GM19239 (cell line): ENCODE measurements at regions not wholly inside any gene's neighbourhood (a gene's known extent, or its start where the extent isn't known, plus 50 kb on each side); places are given as distances from the start of the nearest gene placed in this dataset.
"Not testable (repeated sequence)": the region's sequence is repeated elsewhere in the genome, so short reads cannot be mapped to it uniquely, and the experiment has no call there.

ENCODE experiments used
- DNase-seq: peaks from one replicate; pipeline ENCODE4 v3.0.0; 2011; ENCODE audit warnings: low spot score; ENCODE audit not compliant: insufficient read length
- FAIRE-seq: peaks from 2 replicates; lab custom pipeline; 2011; peaks lifted over from hg19 to GRCh38; lab: Jason Lieb, UNC

DNA sequence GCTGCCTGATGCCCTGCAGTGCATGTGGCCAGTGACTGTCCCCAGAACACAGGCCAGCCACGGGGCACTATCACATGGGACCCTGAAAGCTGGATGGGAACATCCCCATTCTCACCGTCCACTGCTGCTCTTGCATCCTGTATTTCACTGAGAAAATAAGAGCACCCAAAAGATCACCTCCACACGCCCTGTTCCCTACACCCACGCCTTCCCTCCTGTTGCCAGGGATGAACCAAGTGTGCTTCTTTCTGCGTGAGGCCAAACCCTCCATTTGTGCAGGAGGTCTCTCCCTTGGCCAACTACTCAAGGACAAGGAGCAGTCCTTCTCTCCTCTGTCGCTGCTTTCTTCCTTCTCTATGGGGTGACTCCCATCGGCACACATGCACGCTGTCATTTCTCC lies 118.3 kb downstream of the LRRC37A3 start:
- not testable (repeated sequence) for FAIRE-seq, DNase-seq

DNA sequence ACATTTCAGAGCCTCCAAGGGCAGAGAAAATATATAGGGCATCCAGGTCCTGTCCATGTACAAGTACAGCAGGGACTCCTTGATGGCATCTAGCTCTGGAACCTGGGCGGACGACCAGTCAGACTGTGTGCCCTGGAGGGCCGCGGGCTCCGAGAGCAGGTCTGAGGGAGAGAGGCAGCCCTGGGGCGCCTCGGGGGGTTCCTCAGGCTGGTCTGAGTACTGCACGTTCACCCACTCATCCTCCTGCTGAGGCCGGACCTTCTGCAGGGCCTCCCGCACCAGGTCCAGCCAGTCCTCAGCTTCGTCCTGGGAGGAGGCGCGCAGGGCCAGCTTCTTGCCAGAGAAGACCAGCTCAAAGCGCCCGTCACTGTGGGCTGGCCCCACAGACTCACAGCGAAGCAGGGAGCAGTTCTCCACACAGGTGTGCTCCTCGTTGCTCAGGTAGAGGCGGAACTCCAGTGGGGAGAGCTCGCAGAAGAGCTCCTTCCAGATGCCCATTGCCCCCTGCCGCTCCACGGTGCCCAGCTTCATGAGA lies 118.8 kb downstream of the LRRC37A3 start:
- not testable (repeated sequence) for FAIRE-seq, DNase-seq

DNA sequence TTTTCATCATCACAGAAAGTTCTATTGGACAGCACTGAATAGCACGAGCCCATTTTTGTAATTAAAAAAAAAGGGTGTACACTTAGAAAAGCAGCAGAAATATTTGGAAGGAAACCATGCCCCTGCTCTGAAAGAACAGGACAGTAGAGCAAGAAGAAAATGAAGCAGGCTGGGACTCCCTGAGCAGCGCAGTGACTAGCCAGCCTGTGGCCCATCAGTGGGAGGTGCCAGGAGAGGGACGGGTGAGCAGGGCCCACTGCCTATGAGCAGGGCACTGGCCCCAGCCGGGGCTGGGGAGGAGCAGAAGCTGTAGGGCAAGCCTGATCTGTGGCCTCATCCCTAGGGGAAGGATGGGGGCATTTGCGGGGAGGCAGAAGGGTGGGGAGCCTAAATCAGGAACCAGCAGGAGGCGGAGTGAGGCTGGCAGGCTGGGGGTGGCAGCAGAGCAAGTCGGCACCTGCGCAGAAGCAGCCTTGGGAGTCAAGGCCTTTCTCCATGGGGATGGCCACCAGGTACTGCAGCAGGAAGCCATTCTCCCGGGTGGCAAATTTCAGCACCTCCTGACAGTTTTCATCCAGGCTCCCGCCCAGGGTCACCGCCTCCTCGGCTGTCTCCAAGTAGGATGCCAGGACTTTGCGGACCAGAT lies 119.6 kb downstream of the LRRC37A3 start:
- DNase-seq, FAIRE-seq: not testable (repeated sequence)

DNA sequence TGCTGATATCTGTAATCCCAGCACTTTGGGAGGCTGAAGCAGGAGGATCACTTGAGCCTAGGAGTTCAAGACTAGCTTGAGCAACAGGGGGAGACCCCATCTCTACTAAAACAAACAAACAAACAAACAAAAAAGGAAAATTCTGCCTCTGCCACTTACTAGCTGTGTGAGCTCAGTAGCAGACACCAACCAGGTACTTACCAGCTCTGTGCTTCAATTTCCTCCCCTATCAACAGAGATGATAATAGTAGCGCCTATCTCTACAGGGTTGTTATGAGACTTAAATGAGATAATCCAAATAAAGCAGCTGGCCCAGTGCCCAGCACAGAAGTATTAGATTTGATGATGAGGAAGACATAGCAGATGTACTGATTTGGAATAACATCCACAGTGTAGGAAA lies 120.3 kb downstream of the LRRC37A3 start:
- DNase-seq, FAIRE-seq: not testable (repeated sequence)

DNA sequence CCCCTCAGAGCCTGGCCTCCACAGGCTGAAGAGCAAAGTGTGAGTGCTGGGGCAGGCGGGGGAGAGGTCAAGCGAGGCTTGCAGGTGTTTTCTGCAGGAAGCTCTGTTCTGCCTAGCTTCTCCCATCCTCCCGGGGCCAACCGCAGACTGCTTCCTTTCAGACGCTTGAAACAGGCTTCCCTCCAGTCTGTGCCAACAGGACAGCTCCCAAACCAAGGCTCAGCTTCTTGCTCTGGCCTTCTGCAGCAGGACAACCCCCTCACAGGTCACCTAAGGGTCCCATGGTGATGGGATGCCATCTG lies 120.8 kb downstream of the LRRC37A3 start:
- DNase-seq, FAIRE-seq: not testable (repeated sequence)

DNA sequence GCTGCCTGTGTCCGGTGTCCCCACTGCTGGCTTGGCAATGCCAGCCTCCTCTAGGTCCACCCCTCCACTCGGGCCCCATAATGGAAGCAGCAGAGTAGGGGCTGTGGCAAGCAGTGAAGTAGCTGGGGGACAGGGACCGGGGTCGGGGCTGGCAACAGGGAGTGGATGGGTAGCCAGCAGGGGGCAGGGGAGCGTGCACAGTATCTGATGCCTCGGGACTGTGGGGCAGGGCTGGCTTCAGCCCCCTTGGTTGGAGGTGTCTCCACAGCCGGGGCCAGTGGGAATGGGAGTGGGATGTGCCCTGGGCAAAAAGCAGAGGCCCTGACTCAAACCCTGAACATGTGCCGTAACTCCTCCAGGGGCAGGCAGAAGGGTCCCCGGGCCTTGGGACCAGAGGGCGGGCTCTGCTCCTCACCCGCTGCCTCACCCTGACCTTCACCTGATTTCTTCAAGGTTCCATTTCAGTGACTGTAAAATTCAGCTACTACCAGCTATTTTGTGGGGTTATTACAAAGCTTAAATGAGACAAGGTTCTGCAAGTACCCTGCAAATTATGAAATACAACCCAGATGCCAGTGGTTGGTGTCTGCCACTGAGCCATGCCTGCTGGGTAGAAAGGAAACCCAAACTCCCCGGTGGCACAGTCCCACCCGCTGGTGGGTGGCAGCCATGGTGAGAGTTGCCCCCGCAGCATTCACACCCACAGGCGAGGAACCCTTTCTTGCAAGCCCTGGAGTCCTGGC lies 121.4 kb downstream of the LRRC37A3 start:
- not testable (repeated sequence) for DNase-seq, FAIRE-seq

DNA sequence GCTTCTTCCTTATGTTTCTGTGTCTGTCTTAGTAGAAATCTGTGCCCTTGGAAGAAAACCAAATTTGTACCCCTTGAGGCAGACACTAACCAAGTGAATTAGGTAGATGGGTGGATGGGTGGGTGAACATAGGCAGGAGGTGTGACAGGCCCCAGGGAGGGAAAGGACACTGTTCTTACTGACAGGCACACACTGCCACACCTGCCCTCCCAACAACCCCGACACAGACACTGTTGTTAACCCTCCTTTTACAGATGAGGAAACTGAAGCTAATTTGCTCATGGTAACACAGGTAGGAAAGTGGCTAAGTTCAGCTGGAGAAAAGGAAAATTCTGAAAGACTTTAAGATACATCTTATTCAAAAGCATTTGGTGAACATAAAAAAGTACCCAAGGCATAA lies 123.9 kb downstream of the LRRC37A3 start:
- not testable (repeated sequence) for DNase-seq, FAIRE-seq

DNA sequence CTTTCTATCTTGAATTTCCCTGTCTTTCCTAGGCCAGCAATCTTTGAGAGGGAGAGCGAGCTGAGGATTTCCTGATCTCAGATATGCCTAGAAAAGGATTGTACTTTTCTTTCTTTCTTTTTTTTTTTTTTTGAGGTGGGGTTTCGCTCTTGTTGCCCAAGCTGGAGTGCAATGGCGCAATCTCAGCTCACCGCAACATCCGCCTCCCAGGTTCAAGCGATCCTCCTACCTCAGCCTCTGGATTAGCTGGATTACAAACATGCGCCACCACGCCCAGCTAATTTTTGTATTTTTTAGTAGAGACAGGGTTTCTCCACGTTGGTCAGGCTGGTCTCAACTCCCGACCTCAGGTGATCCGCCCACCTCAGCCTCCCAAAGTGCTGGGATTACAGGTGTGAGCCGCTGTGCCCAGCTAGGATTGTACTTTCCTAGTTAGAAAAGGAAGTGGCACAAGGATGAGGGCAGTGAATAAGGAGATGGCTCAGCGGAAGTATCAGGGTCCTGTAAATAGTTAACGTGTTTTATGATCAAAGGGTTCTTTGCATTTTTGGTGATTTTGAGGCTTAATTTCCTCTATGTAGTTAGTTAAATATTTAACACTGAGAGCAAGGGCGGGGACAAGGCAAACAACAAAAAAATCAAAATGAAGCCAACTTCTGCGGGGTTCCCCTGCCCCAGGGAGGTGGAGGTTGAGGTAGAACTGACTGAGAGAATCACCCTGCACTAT lies 124.6 kb downstream of the LRRC37A3 start:
- FAIRE-seq: not testable (repeated sequence)

DNA sequence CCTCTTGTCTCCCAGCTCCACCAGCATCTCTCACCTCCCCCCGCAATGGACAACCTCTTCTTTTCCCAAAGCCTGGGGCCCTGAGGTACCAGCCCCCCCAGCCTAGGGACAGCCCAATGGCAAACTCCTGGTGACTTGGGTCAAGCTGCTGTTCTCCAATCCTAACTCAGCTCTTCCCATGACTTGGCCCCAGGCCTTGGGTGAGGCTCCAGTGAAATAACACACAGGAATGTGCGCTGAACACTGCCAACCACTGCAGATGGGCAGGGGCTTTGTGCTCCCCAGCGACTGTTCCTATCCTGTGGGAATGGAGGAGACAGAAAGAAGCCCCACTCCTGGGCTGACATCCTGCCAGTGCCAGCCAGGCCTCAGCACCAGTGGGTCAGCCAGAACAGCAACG lies 125.2 kb downstream of the LRRC37A3 start:
- FAIRE-seq: not testable (repeated sequence)

More for the DNA sequence above, 124.6 kb downstream of the LRRC37A3 start:
- not testable (repeated sequence) for DNase-seq

DNA sequence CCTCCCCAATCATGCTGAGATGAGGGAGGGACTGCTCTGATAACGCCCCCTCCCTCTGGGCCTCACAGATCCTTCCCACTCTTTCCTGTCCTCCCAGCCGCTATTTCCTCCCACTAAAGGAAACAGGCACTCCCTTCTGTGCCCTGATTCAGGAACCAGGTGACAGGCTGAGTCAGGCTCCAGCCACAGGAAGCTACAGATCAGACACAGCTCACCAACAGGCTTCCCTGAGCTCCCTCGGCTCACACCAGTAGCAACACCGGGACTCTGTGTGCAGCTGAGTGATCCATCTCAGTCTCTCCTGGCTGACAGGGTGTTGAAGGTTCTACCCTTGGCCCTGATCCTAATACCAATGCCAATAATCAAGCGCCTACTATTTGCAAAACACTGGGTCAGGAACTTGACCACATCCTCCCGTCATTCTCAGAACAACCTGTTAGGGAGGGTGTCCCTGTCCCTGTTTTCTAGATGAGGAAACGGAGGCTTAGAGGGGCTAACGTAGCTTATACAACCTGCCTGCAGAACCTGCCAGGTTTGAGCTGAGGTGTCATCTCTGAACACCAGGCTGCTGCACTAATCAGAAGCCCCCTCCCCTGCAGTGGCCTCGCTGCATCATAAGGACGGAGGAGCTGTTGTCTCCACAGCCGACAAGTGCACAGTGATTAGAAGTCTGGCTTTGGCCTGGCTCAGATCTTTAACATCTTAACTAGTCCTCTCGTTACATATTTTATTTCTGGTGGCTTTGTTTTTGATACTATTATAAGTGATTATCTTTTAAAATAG lies 126.3 kb downstream of the LRRC37A3 start:
- not testable (repeated sequence) for DNase-seq, FAIRE-seq

More for the DNA sequence above, 125.2 kb downstream of the LRRC37A3 start:
- DNase-seq: not testable (repeated sequence)

DNA sequence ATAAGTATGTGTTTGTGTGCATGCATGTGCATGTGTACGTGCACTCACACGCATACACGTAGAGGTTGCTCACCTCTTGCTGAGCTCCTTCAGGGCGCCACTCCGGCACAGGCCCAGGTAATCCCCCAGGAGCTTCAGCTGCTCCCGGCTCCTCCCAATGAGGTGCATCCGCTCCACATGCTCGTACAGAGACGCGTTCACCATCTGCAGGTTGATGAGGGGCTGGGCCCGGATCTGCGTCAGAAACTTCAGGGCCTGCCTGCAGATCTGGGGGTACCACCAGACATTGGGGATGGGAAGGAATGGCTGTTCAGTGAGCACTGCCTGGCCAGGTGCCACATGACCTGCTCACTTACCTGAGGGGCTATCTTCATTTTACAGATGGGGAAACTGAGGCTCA lies 127.0 kb downstream of the LRRC37A3 start:
- not testable (repeated sequence) for DNase-seq, FAIRE-seq

DNA sequence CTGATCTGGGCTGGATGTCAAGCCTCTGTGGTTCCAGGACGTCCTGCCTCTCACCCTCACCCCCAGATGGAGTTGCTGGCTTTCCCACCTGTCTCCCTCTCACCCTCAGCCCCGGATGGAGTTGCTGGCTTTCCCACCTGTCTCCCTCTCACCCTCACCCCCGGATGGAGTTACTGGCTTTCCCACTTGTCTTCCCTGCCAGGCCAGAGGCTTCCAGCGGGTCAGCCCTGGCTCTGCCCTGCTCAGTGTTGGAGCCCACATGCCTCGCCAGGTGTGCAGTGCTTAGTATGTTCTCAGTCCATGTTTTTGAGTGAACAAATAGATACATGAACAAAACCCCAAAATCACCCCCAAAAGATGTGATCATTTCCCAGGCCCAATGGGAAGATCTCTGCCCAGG lies 127.6 kb downstream of the LRRC37A3 start:
- not testable (repeated sequence) for FAIRE-seq, DNase-seq

DNA sequence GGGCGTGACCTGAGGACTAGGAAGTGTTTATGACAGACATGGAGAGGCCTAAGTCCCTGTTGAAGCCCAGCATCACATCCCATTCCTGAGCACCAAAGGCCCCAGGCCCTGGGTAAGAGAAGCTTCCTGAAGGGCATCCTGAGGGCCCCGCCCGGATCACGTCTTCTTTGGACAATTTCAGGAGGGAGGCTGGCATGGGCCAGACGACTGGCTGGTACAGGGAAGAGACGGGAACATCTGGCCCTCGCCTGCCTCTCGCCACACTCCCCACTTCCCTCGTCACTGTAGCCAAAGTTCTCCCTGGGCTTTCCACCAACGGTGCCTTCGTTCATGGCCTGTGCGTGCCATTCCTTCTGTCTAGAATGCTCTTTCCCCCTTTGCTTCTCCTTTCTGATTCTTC lies 128.1 kb downstream of the LRRC37A3 start:
- DNase-seq, FAIRE-seq: not testable (repeated sequence)

DNA sequence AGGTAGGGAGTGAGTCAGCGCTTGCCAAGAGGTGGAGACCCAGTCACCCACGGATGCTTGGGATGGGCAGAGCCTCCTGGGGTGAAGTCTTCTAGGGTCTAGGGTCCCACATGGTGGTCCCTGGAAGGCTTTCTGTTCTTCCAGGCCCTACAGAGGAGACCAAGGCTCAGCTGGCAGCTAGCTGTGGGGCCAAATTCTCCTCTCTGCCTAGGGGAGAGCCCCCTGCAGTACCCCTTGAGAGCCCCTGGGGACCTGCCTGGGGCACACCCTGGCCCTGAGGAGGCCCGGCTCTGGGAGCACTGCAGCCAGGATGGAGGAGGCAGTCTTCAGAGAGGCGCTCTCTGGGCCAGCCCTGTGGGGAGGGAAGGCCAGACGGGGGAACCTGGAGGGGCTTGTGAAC lies 128.6 kb upstream of the SMURF2 start:
- not testable (repeated sequence) for DNase-seq, FAIRE-seq

DNA sequence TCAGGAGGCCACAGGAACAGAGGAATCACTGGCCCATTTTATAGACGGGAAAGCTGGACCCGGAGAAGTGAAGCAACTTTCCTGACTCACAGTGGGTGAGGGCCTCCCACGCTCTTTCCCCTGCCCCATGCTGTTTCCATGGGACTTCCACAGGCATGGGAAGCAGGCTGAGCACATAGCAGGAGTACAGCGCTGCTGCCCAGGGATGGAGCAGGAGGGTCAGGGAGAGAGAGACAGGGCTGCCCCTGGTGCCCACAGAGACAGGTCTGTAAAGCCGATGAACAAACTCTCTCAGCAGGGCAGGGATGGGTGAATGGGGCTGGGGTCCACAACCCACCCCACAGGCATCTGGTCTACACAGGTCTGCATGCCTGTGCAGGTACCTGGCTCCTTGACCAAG lies 128.1 kb upstream of the SMURF2 start:
- not testable (repeated sequence) for FAIRE-seq

DNA sequence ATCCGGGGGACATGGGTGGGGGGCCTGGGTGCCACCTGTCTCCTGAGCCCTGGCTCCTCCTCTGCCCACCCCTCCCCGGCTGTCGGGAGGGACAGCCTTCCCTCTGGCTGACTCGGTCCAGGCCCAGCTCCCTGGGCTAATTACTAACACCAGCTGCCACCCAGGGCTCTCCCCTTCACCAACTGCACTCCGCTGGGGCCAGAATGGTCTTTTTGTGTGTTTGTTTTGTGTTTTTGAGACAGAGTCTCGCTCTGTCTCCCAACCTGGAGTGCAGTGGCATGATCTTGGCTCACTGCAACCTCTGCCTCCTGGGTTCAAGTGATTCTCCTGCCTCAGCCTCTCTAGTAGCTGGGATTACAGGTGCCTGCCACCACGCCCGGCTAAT lies 126.9 kb upstream of the SMURF2 start:
- FAIRE-seq, DNase-seq: not testable (repeated sequence)

More for the DNA sequence above, 128.1 kb upstream of the SMURF2 start:
- DNase-seq: not testable (repeated sequence)

DNA sequence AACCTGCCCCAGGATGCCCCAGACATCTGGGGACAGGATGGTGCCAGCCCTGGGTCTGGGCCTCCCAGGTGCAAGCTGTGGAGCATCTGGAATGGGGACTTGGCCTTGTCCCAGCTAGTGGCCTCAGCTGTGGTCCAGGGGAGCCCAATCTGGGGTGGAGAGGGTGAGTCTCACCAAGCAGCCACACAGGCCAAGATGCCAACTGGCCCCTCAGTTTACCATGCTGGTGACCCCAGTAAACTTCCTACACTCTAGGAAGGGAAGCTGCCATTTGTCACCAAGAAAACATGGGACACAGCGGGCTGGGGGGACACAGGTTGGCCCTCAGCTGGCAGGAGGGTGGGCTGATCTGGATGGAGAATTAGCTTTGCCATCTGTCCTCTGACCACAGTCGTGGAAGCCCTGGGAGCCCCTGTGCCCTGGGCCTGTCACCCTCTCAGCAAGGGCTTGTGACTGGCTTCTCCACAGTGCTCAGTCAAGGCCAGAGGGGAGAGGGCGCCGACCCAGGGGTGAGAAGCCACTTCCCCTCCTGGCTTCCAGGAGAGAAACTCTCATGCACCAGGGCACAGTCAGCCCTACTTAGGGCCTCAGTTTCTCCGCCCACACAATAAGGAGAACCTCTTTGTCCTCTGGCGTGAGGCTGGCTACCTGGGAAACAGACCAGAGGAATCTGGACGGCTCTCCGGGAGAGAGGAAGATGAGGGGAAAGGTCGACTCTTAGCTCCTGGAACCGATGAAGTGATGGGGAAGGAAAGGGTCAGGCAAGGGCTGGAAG lies 126.4 kb upstream of the SMURF2 start:
- no peak for FAIRE-seq

DNA sequence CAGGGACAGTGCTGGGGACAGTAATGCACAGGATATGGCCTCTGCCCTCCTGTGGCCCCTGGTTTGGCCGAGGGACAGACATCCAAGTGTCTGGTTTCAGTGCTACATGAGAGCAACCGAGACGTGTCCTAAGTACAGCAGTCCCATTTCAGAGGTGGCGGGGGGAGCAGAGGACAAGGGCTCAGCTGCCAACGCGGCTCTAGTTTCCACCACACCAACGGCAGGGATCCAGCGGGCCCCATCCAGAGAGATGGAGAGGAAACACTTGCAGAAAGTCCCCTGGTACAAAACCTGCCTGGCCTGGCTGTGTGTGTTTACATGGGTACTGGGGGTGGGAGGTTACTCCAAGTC lies 125.8 kb upstream of the SMURF2 start:
- DNase-seq (no peak), FAIRE-seq (no peak)

More for the DNA sequence above, 126.4 kb upstream of the SMURF2 start:
- no peak for DNase-seq
